HG03354 (cell line): ENCODE measurements at regions not wholly inside any gene's neighbourhood (a gene's known extent, or its start where the extent isn't known, plus 50 kb on each side); places are given as distances from the start of the nearest gene placed in this dataset.
A peak's percentile ranks its signal among the peaks of the same experiment; 100 is the strongest.

Experiments used
- ATAC-seq: cut with Tn5 transposase; IDR thresholded peaks from one replicate; pipeline ENCODE4 v1.9.1; 2021; ENCODE audit warnings: mild to moderate bottlenecking; ENCODE audit not compliant: unreplicated experiment, poor library complexity, severe bottlenecking

GRCh38 chr5:167944121-167944852 is 347.2 kb upstream of the WWC1 start:
- ATAC-seq = no peak

- ATAC-seq = no peak
Observed at GRCh38 chr5:167945542-167946384, 345.7 kb upstream of the WWC1 start.

GRCh38 chr5:167947306-167947705 is 344.1 kb upstream of the WWC1 start:
- no peak for ATAC-seq

GRCh38 chr5:167948251-167948650 is 343.2 kb upstream of the WWC1 start:
- no peak for ATAC-seq

- no peak for ATAC-seq
Observed at GRCh38 chr5:167949435-167949834, 342.0 kb upstream of the WWC1 start.

GRCh38 chr5:167950126-167950721 is 341.2 kb upstream of the WWC1 start:
- ATAC-seq = no peak

- ATAC-seq = no peak
Observed at GRCh38 chr5:167951116-167951515, 340.3 kb upstream of the WWC1 start.

- no peak for ATAC-seq
Observed at GRCh38 chr5:167952278-167952995, 339.0 kb upstream of the WWC1 start.

GRCh38 chr5:167953151-167953798 is 338.2 kb upstream of the WWC1 start:
- ATAC-seq = no peak

- no peak for ATAC-seq
Observed at GRCh38 chr5:167961731-167962130, 329.7 kb upstream of the WWC1 start.

GRCh38 chr5:167964529-167964928 is 326.9 kb upstream of the WWC1 start:
- no peak for ATAC-seq

GRCh38 chr5:167965710-167966109 is 325.7 kb upstream of the WWC1 start:
- no peak for ATAC-seq

- ATAC-seq = no peak
Observed at GRCh38 chr5:167966979-167967378, 324.5 kb upstream of the WWC1 start.

GRCh38 chr5:167967494-167968177 is 323.8 kb upstream of the WWC1 start:
- ATAC-seq = no peak

- ATAC-seq = no peak
Observed at GRCh38 chr5:167968837-167969236, 322.6 kb upstream of the WWC1 start.

- peak; percentile 57 for ATAC-seq
Observed at GRCh38 chr5:167969998-167970397, 321.4 kb upstream of the WWC1 start.

- no peak for ATAC-seq
Observed at GRCh38 chr5:167971706-167972105, 319.7 kb upstream of the WWC1 start.

GRCh38 chr5:167973126-167973525 is 318.3 kb upstream of the WWC1 start:
- no peak for ATAC-seq

- ATAC-seq = no peak
Observed at GRCh38 chr5:167984951-167985350, 306.5 kb upstream of the WWC1 start.
